Chondrocyte (in vitro differentiated cells): ENCODE measurements at regions not wholly inside any gene's neighbourhood (a gene's known extent, or its start where the extent isn't known, plus 50 kb on each side); places are given as distances from the start of the nearest gene placed in this dataset.

Experiments
- DNase-seq: peaks from one replicate; pipeline ENCODE4 v3.0.0; 2021; ENCODE audit warnings: mixed read lengths, low spot score
- H3K27ac Mint-ChIP-seq: one replicate; pipeline ENCODE4 v1.8.0; 2021; ENCODE audit warnings: mild to moderate bottlenecking, moderate library complexity, mixed read lengths; ENCODE audit not compliant: unreplicated experiment
- H3K27me3 Mint-ChIP-seq: 2 replicates; pipeline ENCODE4 v1.8.0; 2021; ENCODE audit warnings: low read depth, mixed read lengths
- H3K36me3 Mint-ChIP-seq: 2 replicates; pipeline ENCODE4 v1.8.0; 2021; ENCODE audit warnings: low read depth, mixed read lengths
- H3K4me1 Mint-ChIP-seq: 2 replicates; pipeline ENCODE4 v1.8.0; 2021; ENCODE audit warnings: low read depth, mild to moderate bottlenecking, mixed read lengths
- H3K4me3 Mint-ChIP-seq: one replicate; pipeline ENCODE4 v1.8.0; 2021; ENCODE audit warnings: mild to moderate bottlenecking, moderate library complexity, mixed read lengths; ENCODE audit not compliant: unreplicated experiment
- H3K9me3 Mint-ChIP-seq: 2 replicates; pipeline ENCODE4 v1.8.0; 2021; ENCODE audit warnings: low read depth, mixed read lengths
- CTCF ChIP-seq: fragments of 200-600 bp; sonication (generic); IDR thresholded peaks from 2 replicates; pipeline ENCODE4 v1.5.0; 2021; ENCODE audit warnings: antibody characterized with exemption, mild to moderate bottlenecking, moderate library complexity

GRCh38 chr3:35944926-35945710 lies 305.8 kb downstream of the ARPP21 start:
- Mint-ChIP-seq H3K4me1 (peaks cover 13% of the 10 kb centered on the region), H3K27me3 (peaks cover 12% of the 10 kb centered on the region), H3K36me3 (no peaks in the 10 kb centered on the region), H3K4me3 (no peak overlapping the region), H3K9me3 (no peaks in the 10 kb centered on the region), H3K27ac (no peak overlapping the region)
- no peak for DNase-seq
- no peak for TF ChIP-seq CTCF

GRCh38 chr3:35946121-35946853 lies 307.0 kb downstream of the ARPP21 start:
- H3K9me3 Mint-ChIP-seq = peaks cover 3% of the 10 kb centered on the region
- H3K27ac Mint-ChIP-seq = no peak overlapping the region
- peak; percentile 77 for TF ChIP-seq CTCF
- no peak overlapping the region for H3K4me3 Mint-ChIP-seq
- H3K4me1 Mint-ChIP-seq = peaks cover 13% of the 10 kb centered on the region
- no peak for DNase-seq
- H3K36me3 Mint-ChIP-seq = no peaks in the 10 kb centered on the region
- peaks cover 20% of the 10 kb centered on the region for H3K27me3 Mint-ChIP-seq

GRCh38 chr3:35946854-35947515 lies 307.7 kb downstream of the ARPP21 start:
- Mint-ChIP-seq H3K4me3 (no peak overlapping the region), H3K4me1 (peaks cover 13% of the 10 kb centered on the region), H3K36me3 (no peaks in the 10 kb centered on the region), H3K9me3 (peaks cover 9% of the 10 kb centered on the region), H3K27ac (no peak overlapping the region), H3K27me3 (peaks cover 20% of the 10 kb centered on the region)
- DNase-seq = no peak
- TF ChIP-seq CTCF = no peak

GRCh38 chr3:35950021-35950420 lies 310.7 kb downstream of the ARPP21 start:
- H3K4me1 Mint-ChIP-seq = peaks cover 8% of the 10 kb centered on the region
- H3K4me3 Mint-ChIP-seq = no peak overlapping the region
- H3K36me3 Mint-ChIP-seq = no peaks in the 10 kb centered on the region
- H3K27ac Mint-ChIP-seq = no peak overlapping the region
- H3K27me3 Mint-ChIP-seq = peaks cover 28% of the 10 kb centered on the region
- TF ChIP-seq CTCF = no peak
- H3K9me3 Mint-ChIP-seq = peaks cover 13% of the 10 kb centered on the region
- no peak for DNase-seq

- H3K27me3 Mint-ChIP-seq = peaks cover 26% of the 10 kb centered on the region
- no peaks in the 10 kb centered on the region for H3K4me1 Mint-ChIP-seq
- no peak overlapping the region for H3K27ac Mint-ChIP-seq
- DNase-seq = no peak
- no peak for TF ChIP-seq CTCF
- no peaks in the 10 kb centered on the region for H3K36me3 Mint-ChIP-seq
- peaks cover 27% of the 10 kb centered on the region for H3K9me3 Mint-ChIP-seq
- no peak overlapping the region for H3K4me3 Mint-ChIP-seq
Measured at GRCh38 chr3:35954413-35954812, 315.1 kb downstream of the ARPP21 start.
